HG02610 (cell line): ENCODE measurements at regions not wholly inside any gene's neighbourhood (a gene's known extent, or its start where the extent isn't known, plus 50 kb on each side); places are given as distances from the start of the nearest gene placed in this dataset.

Experiments
- ATAC-seq: cut with Tn5 transposase; IDR thresholded peaks from one replicate; pipeline ENCODE4 v1.9.1; 2021; ENCODE audit warnings: mild to moderate bottlenecking, moderate library complexity; ENCODE audit not compliant: unreplicated experiment

- ATAC-seq = no peak
Measured at GRCh38 chr9:121598965-121599871, 52.2 kb upstream of the DAB2IP start.

- ATAC-seq = no peak
Measured at GRCh38 chr9:121599872-121600585, 51.4 kb upstream of the DAB2IP start.

GRCh38 chr9:121601194-121601593 is 50.2 kb upstream of the DAB2IP start:
- ATAC-seq = no peak
